ENCODE measurements at regions not wholly inside any gene's neighbourhood (a gene's known extent, or its start where the extent isn't known, plus 50 kb on each side); places are given as distances from the start of the nearest gene placed in this dataset.

DNA sequence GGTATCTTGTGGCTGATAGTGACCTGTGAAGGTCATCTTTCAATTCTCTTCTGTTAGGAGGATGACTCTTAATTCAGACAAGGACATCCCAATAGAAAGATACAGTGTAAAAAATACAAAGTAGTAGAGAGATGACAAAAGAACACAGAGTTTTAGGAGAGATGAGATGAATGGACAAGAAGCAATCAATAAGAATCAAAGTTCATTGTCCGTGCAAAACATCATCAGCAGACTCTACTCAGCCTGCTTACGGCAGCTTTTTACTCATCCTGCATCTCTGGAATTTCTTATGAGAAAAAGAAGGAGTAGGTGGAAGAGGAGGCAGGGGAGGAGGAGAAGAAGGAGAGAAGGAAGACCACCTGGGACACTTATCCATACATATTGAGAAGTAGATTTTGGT lies 2131.7 kb downstream of the ARAP2 start:
- TF ChIP-seq POLR2A (IDR thresholded peaks at IDR 0.05) (no peak), POLR2AphosphoS5 (IDR thresholded peaks at IDR 0.05) (no peak), EP300 (IDR thresholded peaks at IDR 0.05) (no peak)
- TF ChIP-seq, protein P1, sequence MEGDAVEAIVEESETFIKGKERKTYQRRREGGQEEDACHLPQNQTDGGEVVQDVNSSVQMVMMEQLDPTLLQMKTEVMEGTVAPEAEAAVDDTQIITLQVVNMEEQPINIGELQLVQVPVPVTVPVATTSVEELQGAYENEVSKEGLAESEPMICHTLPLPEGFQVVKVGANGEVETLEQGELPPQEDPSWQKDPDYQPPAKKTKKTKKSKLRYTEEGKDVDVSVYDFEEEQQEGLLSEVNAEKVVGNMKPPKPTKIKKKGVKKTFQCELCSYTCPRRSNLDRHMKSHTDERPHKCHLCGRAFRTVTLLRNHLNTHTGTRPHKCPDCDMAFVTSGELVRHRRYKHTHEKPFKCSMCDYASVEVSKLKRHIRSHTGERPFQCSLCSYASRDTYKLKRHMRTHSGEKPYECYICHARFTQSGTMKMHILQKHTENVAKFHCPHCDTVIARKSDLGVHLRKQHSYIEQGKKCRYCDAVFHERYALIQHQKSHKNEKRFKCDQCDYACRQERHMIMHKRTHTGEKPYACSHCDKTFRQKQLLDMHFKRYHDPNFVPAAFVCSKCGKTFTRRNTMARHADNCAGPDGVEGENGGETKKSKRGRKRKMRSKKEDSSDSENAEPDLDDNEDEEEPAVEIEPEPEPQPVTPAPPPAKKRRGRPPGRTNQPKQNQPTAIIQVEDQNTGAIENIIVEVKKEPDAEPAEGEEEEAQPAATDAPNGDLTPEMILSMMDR (IDR thresholded peaks at IDR 0.05), result no peak
